SU-DHL-6 (cell line): ENCODE measurements at regions not wholly inside any gene's neighbourhood (a gene's known extent, or its start where the extent isn't known, plus 50 kb on each side); places are given as distances from the start of the nearest gene placed in this dataset.

ENCODE experiments used
- H2AFZ ChIP-seq: fragments of 200-600 bp; sonication (generic); 2 replicates; pipeline ENCODE4 v1.6.1; 2014; ENCODE audit warnings: low read depth, mild to moderate bottlenecking, moderate library complexity, mixed read lengths, antibody characterized with exemption, low read length; ENCODE audit not compliant: severe bottlenecking
- H3F3A ChIP-seq: fragments of 200-600 bp; shearing (Covaris generic); 2 replicates; pipeline ENCODE4 v1.6.0; 2016; ENCODE audit warnings: antibody characterized with exemption, mild to moderate bottlenecking; ENCODE audit not compliant: insufficient read depth
- H3K27ac ChIP-seq: fragments of 200-600 bp; sonication (generic); 2 replicates; pipeline ENCODE4 v1.5.1; 2016; ENCODE audit warnings: low read depth, mild to moderate bottlenecking, low read length, moderate library complexity, mixed read lengths
- H3K27me3 ChIP-seq: fragments of 200-600 bp; sonication (generic), shearing (Covaris generic); 2 replicates; pipeline ENCODE4 v1.6.0; 2014; ENCODE audit warnings: mild to moderate bottlenecking, low read length
- H3K36me3 ChIP-seq: fragments of 200-600 bp; sonication (generic); 2 replicates; pipeline ENCODE4 v1.6.1; 2014; ENCODE audit warnings: mild to moderate bottlenecking, low read length, mixed read lengths
- H3K4me2 ChIP-seq: fragments of 300-600, 200-600 bp; shearing (Covaris generic), sonication (generic); 2 replicates; pipeline ENCODE4 v1.6.0; 2014; ENCODE audit warnings: low read length, low read depth, mild to moderate bottlenecking; ENCODE audit not compliant: poor library complexity, severe bottlenecking
- H3K4me3 ChIP-seq: fragments of 200-600 bp; sonication (generic); 2 replicates; pipeline ENCODE4 v1.5.1; 2014; ENCODE audit warnings: antibody characterized with exemption, low read length, mild to moderate bottlenecking, mixed read lengths; ENCODE audit not compliant: insufficient read depth, poor library complexity, severe bottlenecking
- H3K79me2 ChIP-seq: fragments of 200-600 bp; sonication (generic); 2 replicates; pipeline ENCODE4 v1.6.1; 2014; ENCODE audit warnings: mild to moderate bottlenecking, low read length, moderate library complexity; ENCODE audit not compliant: insufficient read depth
- H3K9ac ChIP-seq: fragments of 200-600 bp; sonication (generic); 2 replicates; pipeline ENCODE4 v1.7.0; 2014; ENCODE audit warnings: mild to moderate bottlenecking, low read length
- H3K9me2 ChIP-seq: fragments of 200-600 bp; sonication (generic); replicated peaks from 2 replicates; pipeline ENCODE4 v1.6.1; 2014; ENCODE audit warnings: low read length; ENCODE audit not compliant: insufficient read depth
- H3K9me3 ChIP-seq: fragments of 200-600 bp; sonication (generic); 2 replicates; pipeline ENCODE4 v1.6.1; 2014; ENCODE audit warnings: low read length, mixed read lengths; ENCODE audit not compliant: insufficient read depth
- H4K20me1 ChIP-seq: fragments of 200-600 bp; sonication (generic); 2 replicates; pipeline ENCODE4 v1.6.1; 2014; ENCODE audit warnings: low read depth, mild to moderate bottlenecking, antibody characterized with exemption, low read length, moderate library complexity, mixed read lengths
- CTCF ChIP-seq: fragments of 200-600 bp; sonication (generic); IDR thresholded peaks from one replicate; pipeline ENCODE4 v1.5.1; 2017; ENCODE audit warnings: antibody characterized with exemption, mild to moderate bottlenecking, low read length, moderate library complexity; ENCODE audit not compliant: insufficient read depth, poor library complexity, severe bottlenecking
- EZH2phosphoT487 ChIP-seq: fragments of 200-600 bp; sonication (generic), shearing (Covaris generic); conservative IDR thresholded peaks from 2 replicates; pipeline ENCODE4 v1.6.1; 2018; ENCODE audit warnings: mild to moderate bottlenecking, antibody characterized with exemption, low read length, moderate library complexity, mixed read lengths

- H3K9me2 ChIP-seq = no peaks in the 10 kb centered on the region
- H3F3A ChIP-seq = no peaks in the 10 kb centered on the region
- no peak overlapping the region for H3K4me2 ChIP-seq
- H3K9me3 ChIP-seq = no peaks in the 10 kb centered on the region
- H3K27ac ChIP-seq = no peak overlapping the region
- no peaks in the 10 kb centered on the region for H3K79me2 ChIP-seq
- no peak for TF ChIP-seq CTCF
- no peak for TF ChIP-seq EZH2phosphoT487
- no peak overlapping the region for H3K4me3 ChIP-seq
- no peak overlapping the region for H3K9ac ChIP-seq
- no peaks in the 10 kb centered on the region for H4K20me1 ChIP-seq
- no peak overlapping the region for H2AFZ ChIP-seq
- H3K27me3 ChIP-seq = no peaks in the 10 kb centered on the region
- H3K36me3 ChIP-seq = no peaks in the 10 kb centered on the region
These were observed 583.5 kb upstream of the FAT3 start for GRCh38 chr11:91641153-91641552.

- TF ChIP-seq CTCF (no peak), EZH2phosphoT487 (no peak)
- Histone ChIP-seq H3K9me3 (no peaks in the 10 kb centered on the region), H2AFZ (no peak overlapping the region), H3K79me2 (no peaks in the 10 kb centered on the region), H3K4me3 (no peak overlapping the region), H3K36me3 (no peaks in the 10 kb centered on the region), H3K9me2 (no peaks in the 10 kb centered on the region), H3F3A (no peaks in the 10 kb centered on the region), H4K20me1 (no peaks in the 10 kb centered on the region), H3K4me2 (no peak overlapping the region), H3K27me3 (no peaks in the 10 kb centered on the region), H3K9ac (no peak overlapping the region), H3K27ac (no peak overlapping the region)
These were observed 585.3 kb upstream of the FAT3 start for GRCh38 chr11:91639359-91639758.

- Histone ChIP-seq H3K27ac (no peak overlapping the region), H3K9me3 (no peaks in the 10 kb centered on the region), H4K20me1 (no peaks in the 10 kb centered on the region), H3K9me2 (no peaks in the 10 kb centered on the region), H3K36me3 (no peaks in the 10 kb centered on the region), H3F3A (no peaks in the 10 kb centered on the region), H3K27me3 (no peaks in the 10 kb centered on the region), H3K9ac (no peak overlapping the region), H3K4me3 (no peak overlapping the region), H3K79me2 (no peaks in the 10 kb centered on the region), H3K4me2 (no peak overlapping the region), H2AFZ (no peak overlapping the region)
- no peak for TF ChIP-seq EZH2phosphoT487
- no peak for TF ChIP-seq CTCF
These were observed 593.5 kb upstream of the FAT3 start for GRCh38 chr11:91630916-91631673.
